GM18505 (cell line): ENCODE measurements at regions not wholly inside any gene's neighbourhood (a gene's known extent, or its start where the extent isn't known, plus 50 kb on each side); places are given as distances from the start of the nearest gene placed in this dataset.
"Not testable (repeated sequence)": the region's sequence is repeated elsewhere in the genome, so short reads cannot be mapped to it uniquely, and the experiment has no call there.

Experiments used
- ATAC-seq: cut with Tn5 transposase; IDR thresholded peaks from one replicate; pipeline ENCODE4 v1.9.1; 2021; ENCODE audit not compliant: unreplicated experiment
- POLR2A ChIP-seq: IDR thresholded peaks from 4 replicates; pipeline ENCODE4 v1.6.1; 2011; ENCODE audit warnings: borderline replicate concordance; ENCODE audit not compliant: insufficient read depth, insufficient read length; ENCODE audit errors: extremely low read depth

GRCh38 chr1:48076017-48076416 is 78.8 kb upstream of the TRABD2B start:
- TF ChIP-seq POLR2A, result no peak
- no peak for ATAC-seq

- TF ChIP-seq POLR2A, result no peak
- ATAC-seq, result no peak
These were observed 76.8 kb upstream of the TRABD2B start for GRCh38 chr1:48073798-48074530.

- TF ChIP-seq POLR2A, result no peak
- no peak for ATAC-seq
These were observed 74.3 kb upstream of the TRABD2B start for GRCh38 chr1:48071513-48071912.

GRCh38 chr1:48070396-48070750 is 73.2 kb upstream of the TRABD2B start:
- no peak for TF ChIP-seq POLR2A

GRCh38 chr1:48069662-48070395 is 72.6 kb upstream of the TRABD2B start:
- no peak for TF ChIP-seq POLR2A
- no peak for ATAC-seq

More at GRCh38 chr1:48070396-48070750, 73.2 kb upstream of the TRABD2B start:
- ATAC-seq, result no peak

- ATAC-seq, result no peak
- TF ChIP-seq POLR2A, result no peak
These were observed 71.0 kb upstream of the TRABD2B start for GRCh38 chr1:48068206-48068605.

- ATAC-seq, result no peak
- no peak for TF ChIP-seq POLR2A
These were observed 69.8 kb upstream of the TRABD2B start for GRCh38 chr1:48066936-48067335.

GRCh38 chr1:48064693-48065092 is 67.5 kb upstream of the TRABD2B start:
- ATAC-seq, result not testable (repeated sequence)

- no peak for ATAC-seq
- TF ChIP-seq POLR2A, result no peak
These were observed 65.2 kb upstream of the TRABD2B start for GRCh38 chr1:48062353-48062752.

- TF ChIP-seq POLR2A, result no peak
- ATAC-seq, result peak; percentile 82
These were observed 64.3 kb upstream of the TRABD2B start for GRCh38 chr1:48061162-48062136.

GRCh38 chr1:48059289-48059688 is 62.1 kb upstream of the TRABD2B start:
- no peak for ATAC-seq
- TF ChIP-seq POLR2A, result no peak

GRCh38 chr1:48058135-48059025 is 61.2 kb upstream of the TRABD2B start:
- TF ChIP-seq POLR2A, result no peak
- ATAC-seq, result no peak
